HG03103 (cell line): ENCODE measurements at regions not wholly inside any gene's neighbourhood (a gene's known extent, or its start where the extent isn't known, plus 50 kb on each side); places are given as distances from the start of the nearest gene placed in this dataset.

ENCODE experiments used
- ATAC-seq: cut with Tn5 transposase; IDR thresholded peaks from one replicate; pipeline ENCODE4 v1.9.1; 2021; ENCODE audit warnings: low read depth; ENCODE audit not compliant: unreplicated experiment

GRCh38 chr9:16025627-16026026 lies 472.8 kb downstream of the CCDC171 start:
- ATAC-seq, result no peak

DNA sequence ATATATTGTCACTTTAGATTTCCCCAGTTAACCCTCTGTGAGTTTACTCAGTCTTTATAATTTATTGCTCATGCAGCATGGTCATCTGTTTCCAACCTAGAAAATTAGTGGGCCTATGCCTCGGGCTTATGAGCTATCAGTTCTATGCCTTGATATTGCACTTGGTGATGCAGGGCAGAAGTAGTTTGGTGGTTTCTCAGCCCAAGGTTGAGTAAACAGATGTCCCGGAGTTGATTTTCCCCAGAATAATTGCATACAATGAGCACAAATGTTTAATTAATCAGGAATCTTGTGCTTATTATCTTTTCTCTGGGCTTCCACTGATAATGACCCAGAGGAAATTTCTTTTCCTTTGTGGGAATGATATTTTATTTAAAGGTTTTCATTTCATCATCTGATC lies 474.0 kb downstream of the CCDC171 start:
- no peak for ATAC-seq

DNA sequence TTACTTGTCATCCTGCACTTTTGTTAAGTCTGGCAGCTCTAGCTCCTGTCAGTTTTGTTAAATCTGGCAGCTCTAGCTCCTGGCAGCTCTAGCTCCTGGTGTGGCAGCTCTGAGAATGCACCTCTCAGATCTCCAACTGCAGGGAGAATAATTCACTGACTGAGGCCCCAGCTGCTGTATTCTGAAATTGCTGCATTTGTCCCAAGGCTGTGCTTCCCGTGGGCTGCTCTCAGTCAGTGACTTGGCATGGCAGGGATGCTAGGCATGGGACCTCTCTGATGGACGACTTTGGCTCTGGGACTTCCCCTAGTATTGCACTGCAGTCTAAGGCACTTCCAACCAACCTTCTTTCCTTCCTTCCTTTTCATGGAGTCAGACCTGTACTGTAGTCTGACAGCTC lies 475.7 kb downstream of the CCDC171 start:
- no peak for ATAC-seq

DNA sequence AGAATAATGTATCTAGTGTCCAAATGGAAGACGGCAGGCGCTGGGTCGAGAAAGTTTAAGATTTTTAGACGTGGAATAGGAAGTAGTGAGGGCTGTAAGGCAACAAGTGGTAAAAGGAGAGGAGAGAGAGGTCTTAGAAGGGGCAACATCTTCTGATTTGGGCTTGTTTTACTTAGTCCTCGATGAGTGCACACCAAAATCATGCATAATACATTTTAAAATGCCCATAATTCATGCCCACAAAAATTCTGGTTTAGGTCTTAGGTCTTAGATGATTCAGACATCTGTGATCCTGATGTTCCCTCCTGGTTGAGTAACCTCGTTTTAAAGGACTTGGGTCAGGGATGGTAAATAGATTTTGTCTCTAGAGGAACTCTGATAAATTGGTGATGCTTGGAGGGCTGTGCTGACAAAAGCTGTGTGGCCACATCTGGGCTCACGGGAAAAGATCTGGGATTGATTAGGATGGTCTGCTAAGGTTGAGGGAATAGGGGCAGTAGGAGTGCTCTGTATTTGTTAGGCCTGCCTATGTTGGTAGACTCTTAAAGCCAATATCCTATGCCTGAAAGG lies 476.3 kb downstream of the CCDC171 start:
- ATAC-seq, result no peak

DNA sequence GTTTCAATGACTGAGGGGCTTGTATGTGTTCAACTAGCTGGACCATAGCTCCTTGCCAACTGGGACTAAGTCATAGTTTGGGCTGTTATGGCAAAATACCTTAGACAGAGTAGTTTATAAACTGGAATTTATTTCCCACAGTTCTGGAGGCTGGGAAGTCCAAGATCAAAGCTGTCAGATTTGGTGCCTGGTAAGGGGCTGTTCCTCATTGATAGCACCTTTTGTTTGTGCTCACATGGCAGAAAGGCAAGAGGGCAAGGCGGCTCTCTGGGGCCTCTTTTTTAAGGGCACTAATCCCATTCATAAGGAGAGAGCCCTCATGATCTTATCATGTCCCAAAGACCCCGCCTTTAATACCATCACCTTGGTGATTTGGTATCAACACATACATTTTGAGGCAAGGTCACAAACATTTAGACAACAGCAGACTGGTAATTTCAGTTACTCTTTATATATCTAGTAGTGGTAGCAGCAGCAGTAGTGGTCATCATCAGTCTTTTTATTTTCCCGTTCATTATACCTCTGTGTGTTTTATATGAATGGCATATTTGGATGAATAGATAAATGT lies 477.0 kb downstream of the CCDC171 start:
- ATAC-seq, result no peak

DNA sequence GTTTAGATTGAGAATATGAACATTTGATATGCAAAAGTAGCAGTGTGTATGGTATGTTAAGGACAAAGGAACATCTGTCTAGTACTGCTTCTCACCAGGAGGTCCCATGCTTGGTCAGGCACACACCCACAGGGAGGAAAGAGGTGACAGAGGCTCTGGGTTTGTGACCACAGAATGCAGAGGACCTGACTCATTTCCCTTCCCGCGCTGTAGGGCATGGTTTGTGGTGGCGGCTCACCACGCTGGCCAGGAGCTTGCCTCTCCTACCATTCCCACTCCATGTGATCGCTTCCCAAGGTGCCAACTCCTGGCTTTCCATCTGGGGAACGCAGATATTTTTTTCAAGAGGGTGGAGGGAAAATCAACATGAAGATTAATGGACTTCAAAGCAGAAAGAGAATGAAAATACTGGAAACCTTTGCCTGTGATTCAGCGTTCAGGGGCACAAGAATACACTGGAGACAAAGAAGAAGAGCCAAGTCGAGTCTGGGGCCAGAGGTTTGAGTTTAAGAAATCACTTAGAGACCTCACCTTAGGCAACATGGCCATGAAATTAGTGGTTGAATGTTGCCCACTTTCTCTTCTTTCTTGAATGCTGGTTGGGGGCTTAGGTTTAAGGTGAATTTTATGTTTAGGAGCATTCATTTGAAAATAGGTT lies 477.8 kb downstream of the CCDC171 start:
- ATAC-seq, result peak; percentile 92

GRCh38 chr9:16031486-16031885 lies 478.6 kb downstream of the CCDC171 start:
- ATAC-seq, result no peak

DNA sequence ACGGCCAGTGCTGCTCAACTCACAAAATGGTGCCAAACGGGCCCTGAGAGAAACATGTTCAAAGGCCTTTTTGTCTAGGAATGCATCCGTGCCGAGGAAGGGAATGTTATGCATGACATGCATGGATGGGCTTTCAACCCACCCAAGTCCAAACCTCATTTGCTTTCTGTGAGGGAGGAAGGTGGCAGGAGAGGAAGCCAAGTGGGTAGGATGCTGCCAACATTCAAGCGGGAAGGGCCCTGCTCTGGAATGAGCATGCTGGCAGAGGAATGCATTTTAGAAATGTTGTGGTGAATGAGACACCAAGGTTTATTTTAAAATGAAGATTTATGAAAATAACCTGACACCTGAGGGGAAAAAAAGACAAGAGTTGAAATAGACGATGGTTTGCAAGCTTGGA lies 479.1 kb downstream of the CCDC171 start:
- ATAC-seq, result no peak

- no peak for ATAC-seq
Measured at GRCh38 chr9:16032799-16033198, 480.0 kb downstream of the CCDC171 start.

GRCh38 chr9:16033253-16033652 lies 480.4 kb downstream of the CCDC171 start:
- no peak for ATAC-seq

DNA sequence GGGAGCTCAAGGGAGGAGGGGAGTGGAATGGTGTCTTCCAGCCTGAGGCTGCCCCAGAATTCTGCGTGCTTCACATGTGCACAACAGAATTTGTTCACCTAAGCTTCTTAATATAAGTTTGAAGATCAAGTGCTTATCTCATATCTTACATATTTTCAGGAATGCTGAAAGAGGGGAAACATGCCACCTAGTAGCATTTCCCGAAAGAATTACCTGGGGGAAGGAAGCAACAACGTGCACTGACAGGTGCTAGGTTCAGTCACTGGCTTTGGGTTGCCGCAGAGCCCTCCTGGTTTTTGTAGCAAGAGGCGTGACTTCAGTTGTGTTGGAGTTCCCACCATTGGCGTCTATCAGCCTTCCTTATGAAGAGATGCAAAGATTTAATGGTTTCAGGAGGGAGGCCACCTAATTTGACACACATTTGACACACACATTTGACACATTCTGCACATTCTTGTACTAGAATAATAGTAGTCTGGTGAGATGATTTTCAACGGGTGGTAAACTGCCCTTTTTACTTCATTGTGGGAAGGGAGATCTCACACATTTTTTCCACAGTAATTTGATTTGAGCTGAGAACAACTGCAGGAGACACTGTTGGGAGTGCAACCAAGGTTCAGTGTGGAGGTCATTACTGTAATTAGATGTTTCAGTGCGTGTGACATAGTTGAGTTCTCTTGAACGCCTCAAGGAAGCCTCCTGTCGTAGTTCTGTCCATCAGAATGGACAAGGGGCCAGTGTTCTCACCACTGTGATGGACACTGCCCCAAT lies 481.3 kb downstream of the CCDC171 start:
- no peak for ATAC-seq

DNA sequence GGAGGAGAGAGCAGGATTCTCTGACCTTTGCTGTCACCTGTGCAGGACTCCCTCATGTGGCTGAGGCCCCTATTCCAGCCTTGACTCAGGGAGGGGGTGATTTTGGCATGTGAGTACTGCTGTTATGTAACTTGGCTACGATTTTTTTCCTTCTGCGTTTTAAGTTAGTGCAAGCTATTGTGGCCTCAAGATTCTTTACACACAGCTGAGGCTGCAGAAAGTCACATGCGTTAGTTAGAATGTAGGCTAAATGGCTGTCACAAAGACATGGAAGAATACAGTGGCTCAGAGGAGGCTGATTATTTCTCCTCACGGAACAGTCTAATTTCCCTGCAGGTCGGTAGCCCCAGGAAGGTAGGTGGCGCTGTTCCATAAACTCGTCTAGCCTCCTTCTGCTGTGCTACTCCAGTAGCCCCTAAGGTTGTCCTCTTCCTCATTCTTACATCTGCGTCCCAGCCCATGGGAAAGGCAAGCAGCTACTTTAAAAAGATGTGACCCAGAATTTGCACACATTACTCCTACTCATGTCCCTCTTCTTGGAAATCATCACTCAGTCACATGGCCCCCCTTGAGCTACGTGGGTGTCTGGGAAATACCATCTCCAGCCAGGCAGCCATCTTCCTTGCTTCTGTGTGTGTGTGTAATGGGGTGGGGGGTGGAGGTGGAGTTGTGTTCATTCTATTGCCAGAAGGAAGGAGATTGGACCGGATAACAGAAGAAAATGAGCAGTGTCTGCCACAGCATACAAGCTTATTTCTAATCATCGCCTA lies 486.6 kb downstream of the CCDC171 start:
- ATAC-seq, result no peak

DNA sequence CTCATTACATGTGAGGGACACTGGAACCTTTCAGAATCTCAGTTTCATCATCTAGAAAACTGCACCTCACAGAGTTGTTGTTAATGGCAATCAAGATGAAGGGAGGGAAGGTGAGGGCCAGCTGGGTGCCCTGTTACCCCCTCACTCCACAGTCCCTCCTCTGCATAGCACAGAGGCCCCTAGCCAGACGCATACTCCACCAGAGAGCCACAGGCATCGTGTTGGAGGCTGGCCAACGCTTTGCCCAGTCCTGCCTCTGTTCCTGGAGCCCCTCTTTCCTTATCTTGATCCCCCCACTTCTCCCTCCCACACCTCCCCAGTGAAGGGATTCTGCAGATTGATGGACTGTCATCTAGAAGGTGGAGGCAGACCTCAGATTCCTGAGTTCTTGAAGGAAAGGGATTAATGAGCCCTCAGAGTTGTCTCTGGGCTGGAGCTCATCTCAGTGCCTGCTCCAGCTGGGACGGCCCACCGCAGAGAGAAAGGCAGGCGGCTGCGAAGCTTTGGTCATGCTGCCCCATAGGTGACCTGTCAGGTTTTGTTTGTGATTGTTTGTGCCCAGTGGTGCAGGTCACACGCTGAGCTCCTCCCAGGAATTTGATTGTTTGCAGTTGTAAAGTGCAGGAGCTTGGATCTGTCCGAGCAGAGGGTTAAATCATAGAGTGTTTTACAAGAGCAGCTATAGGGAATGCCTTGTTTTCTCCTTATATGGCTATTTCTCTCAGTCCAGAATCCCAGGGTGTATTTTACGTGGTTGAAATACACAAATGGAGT lies 487.3 kb downstream of the CCDC171 start:
- no peak for ATAC-seq

DNA sequence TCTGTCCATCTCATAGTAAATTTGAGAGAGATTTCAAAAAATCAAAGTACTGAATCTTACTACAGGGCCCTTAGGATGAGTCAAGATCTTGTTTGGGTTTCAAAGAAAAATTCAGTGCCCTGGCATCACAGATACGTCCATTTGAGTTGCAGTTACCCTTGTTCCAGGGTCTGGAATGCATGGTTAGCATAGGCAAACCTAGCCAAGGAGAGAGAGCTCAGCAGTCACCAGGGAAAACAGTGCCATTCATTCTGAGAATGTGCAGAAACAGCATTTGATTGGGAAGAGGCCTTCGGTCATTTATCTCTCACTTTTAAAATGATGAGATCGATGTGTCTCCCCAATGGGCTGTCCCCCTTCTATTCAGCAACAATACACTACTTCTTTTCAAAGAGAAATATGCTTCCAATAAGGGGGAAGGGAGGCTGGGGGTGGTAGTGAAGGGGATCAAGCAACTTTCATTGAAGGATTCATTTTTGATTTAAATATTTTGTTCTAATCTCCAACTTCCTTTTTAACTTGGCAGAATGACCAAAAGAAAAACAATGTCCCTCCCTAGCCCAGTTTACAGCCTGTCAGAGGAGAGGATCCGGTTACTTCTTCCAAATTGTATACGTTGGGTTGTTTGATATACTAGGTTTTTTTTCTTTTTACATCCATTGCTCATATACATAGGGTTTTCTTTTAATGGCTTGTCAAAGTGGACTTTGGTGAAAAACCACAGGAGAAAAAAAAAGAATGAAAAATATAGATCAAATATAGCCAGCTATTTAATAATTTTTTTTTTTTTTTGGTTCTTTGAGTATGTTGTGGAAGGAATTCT lies 491.1 kb downstream of the CCDC171 start:
- no peak for ATAC-seq

DNA sequence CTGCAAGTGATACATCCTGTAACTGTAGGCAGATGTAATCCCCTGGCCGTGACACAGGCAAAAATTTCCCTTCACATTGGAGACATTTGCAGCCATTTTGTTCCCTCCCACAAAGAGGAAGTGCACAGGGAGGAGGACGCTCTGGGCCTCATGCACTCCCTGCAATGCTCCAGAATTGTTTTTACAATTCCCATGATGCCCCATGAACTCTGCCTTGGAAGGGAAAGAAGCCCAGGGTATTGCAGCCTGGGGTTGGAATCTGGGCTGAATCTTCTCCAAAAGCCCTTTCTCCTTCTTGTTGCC lies 491.7 kb downstream of the CCDC171 start:
- no peak for ATAC-seq

DNA sequence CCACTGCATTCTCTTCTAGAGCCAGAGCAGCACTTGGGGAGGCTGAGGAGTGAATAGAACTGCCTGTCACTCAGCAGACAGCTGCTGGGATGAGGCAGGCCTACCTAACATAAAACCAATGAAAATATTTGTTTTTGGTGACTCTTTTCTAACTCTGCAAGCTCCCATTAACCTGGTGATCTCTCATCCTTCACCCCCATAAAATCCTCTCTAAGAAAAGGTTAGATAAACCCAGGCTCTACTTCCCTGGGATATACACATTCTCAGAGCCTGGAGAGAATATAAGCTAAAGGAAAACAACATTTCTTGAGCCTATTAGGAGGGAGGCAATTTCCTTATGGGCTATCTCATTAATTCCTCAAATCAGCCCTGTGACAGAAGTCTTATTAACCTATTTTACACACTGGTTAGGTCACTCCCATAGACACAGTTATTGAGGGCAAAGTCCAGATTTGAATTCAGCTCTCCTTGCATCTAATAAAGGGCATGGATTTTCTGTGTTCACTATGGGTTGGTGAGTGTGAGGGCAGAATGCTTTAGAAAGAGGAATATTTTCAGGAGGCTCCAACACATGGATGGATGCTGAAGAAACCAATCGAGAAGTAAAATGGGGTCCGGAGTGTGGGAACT lies 492.9 kb downstream of the CCDC171 start:
- ATAC-seq, result no peak

DNA sequence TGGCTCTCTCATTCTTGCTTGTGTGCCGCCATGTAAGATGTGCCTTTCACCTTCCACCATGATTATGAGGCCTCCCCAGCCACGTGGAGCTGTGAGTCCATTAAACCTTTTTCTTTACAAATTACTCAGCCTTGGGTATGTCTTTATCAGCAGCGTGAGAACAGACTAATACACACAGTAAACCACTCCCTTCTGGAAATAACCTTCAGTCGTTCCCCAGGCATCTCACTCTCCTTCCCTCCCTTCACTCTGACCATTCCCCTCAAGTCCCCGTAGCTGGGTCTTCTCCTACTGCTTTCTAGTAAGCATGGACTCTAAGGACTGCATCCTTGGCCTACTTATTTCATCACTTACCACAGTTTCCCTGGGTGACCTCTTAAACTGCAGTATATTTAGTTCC lies 493.9 kb downstream of the CCDC171 start:
- ATAC-seq, result no peak

DNA sequence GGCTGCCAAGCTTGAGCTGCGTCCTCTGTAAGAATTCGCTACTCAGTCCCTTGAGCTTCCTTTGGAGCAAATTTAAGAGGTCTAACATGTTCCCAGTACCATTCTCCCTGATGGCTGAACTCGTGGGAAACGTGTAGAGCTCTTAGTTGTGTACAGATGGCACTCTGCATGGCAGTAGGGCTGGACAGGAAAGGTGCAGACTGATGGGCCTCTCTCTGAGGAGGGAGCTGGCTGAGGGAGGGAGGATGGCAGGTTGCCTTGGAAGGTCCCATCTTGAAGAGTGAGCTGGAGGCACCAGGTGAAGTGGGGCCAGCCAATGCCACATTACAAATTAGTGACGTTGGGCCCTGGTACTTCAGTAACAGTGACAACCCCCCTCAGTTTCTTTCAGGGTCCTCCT lies 495.3 kb downstream of the CCDC171 start:
- no peak for ATAC-seq

DNA sequence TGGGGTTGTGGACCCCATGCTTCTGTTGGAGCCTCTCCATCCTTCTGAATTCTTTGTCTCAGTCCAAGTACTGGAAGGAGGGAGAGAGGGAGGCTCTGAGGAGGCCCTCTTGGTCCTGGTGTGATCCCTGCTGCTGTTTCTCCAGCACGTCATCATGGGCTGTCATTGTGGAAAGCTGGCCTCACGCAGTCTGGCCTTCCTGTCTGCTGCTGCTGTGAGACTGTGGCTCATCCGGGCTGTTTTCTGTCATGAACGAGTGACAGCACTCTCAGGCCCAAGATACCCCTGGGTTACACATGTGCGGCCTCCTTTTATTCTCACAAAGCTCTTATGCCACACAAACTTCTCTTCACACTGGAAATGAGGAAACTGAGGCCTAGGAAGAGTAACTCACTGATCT lies 499.3 kb downstream of the CCDC171 start:
- ATAC-seq, result no peak
